Astrocyte (in vitro differentiated cells and primary cell): ENCODE measurements at regions not wholly inside any gene's neighbourhood (a gene's known extent, or its start where the extent isn't known, plus 50 kb on each side); places are given as distances from the start of the nearest gene placed in this dataset.

Source experiments
- DNase-seq: peaks from one replicate; pipeline ENCODE4 v3.0.0-alpha.2; 2010; ENCODE audit warnings: low read depth
- FAIRE-seq: peaks from 2 replicates; lab custom pipeline; 2011; peaks lifted over from hg19 to GRCh38; lab: Jason Lieb, UNC
- H2AFZ ChIP-seq: 2 replicates; pipeline ENCODE4 v1.6.0; 2012; ENCODE audit warnings: low read depth, low read length, inconsistent platforms
- H3K27ac ChIP-seq: 2 replicates; pipeline ENCODE4 v1.5.1; 2011; ENCODE audit warnings: low read depth, low read length, inconsistent platforms
- H3K27me3 ChIP-seq: 2 replicates; pipeline ENCODE4 v1.6.0; 2011; ENCODE audit warnings: low read length, inconsistent platforms; ENCODE audit not compliant: insufficient read depth
- H3K36me3 ChIP-seq: 2 replicates; pipeline ENCODE4 v1.5.1; 2011; ENCODE audit warnings: low read length, inconsistent platforms; ENCODE audit not compliant: insufficient read depth
- H3K4me1 ChIP-seq: 2 replicates; pipeline ENCODE4 v1.5.1; 2011; ENCODE audit warnings: low read length, inconsistent platforms; ENCODE audit not compliant: insufficient read depth
- H3K4me2 ChIP-seq: 2 replicates; pipeline ENCODE4 v1.6.0; 2012; ENCODE audit warnings: low read length, inconsistent platforms
- H3K4me3 ChIP-seq: 2 replicates; pipeline ENCODE4 v1.5.1; 2011; ENCODE audit warnings: low read depth, mild to moderate bottlenecking, low read length, inconsistent platforms; ENCODE audit not compliant: insufficient read depth
- H3K79me2 ChIP-seq: 2 replicates; pipeline ENCODE4 v1.6.0; 2012; ENCODE audit warnings: mild to moderate bottlenecking, low read length, inconsistent platforms; ENCODE audit not compliant: insufficient read depth
- H3K9ac ChIP-seq: 2 replicates; pipeline ENCODE4 v1.6.0; 2012; ENCODE audit warnings: mild to moderate bottlenecking, low read length, inconsistent platforms
- H3K9me3 ChIP-seq: 2 replicates; pipeline ENCODE4 v1.5.1; 2012; ENCODE audit warnings: low read depth, mild to moderate bottlenecking, low read length, inconsistent platforms; ENCODE audit not compliant: insufficient read depth
- H4K20me1 ChIP-seq: 2 replicates; pipeline ENCODE4 v1.6.0; 2012; ENCODE audit warnings: low read length, inconsistent platforms; ENCODE audit not compliant: insufficient read depth
- H3K27ac Mint-ChIP-seq: one replicate; pipeline ENCODE4 v1.8.0; 2021; ENCODE audit warnings: mild to moderate bottlenecking, mixed read lengths; ENCODE audit not compliant: unreplicated experiment
- H3K27me3 Mint-ChIP-seq: one replicate; pipeline ENCODE4 v1.8.0; 2021; ENCODE audit warnings: low read depth, mixed read lengths; ENCODE audit not compliant: unreplicated experiment
- H3K36me3 Mint-ChIP-seq: one replicate; pipeline ENCODE4 v1.8.0; 2021; ENCODE audit warnings: low read depth, mixed read lengths; ENCODE audit not compliant: unreplicated experiment
- H3K4me1 Mint-ChIP-seq: one replicate; pipeline ENCODE4 v1.8.0; 2021; ENCODE audit warnings: low read depth, mixed read lengths; ENCODE audit not compliant: unreplicated experiment
- H3K4me3 Mint-ChIP-seq: one replicate; pipeline ENCODE4 v1.8.0; 2021; ENCODE audit warnings: mild to moderate bottlenecking, moderate library complexity, mixed read lengths; ENCODE audit not compliant: unreplicated experiment
- H3K9me3 Mint-ChIP-seq: one replicate; pipeline ENCODE4 v1.8.0; 2021; ENCODE audit warnings: mild to moderate bottlenecking, mixed read lengths; ENCODE audit not compliant: unreplicated experiment
- CTCF ChIP-seq: IDR thresholded peaks from 2 replicates; pipeline ENCODE4 v1.5.1; 2011; ENCODE audit warnings: low read depth, mild to moderate bottlenecking, inconsistent platforms, low read length, moderate library complexity; ENCODE audit not compliant: insufficient read depth
- EZH2 ChIP-seq: IDR thresholded peaks from 2 replicates; pipeline ENCODE4 v1.6.1; 2012; ENCODE audit warnings: mild to moderate bottlenecking, low read length, inconsistent platforms; ENCODE audit not compliant: insufficient read depth

DNA sequence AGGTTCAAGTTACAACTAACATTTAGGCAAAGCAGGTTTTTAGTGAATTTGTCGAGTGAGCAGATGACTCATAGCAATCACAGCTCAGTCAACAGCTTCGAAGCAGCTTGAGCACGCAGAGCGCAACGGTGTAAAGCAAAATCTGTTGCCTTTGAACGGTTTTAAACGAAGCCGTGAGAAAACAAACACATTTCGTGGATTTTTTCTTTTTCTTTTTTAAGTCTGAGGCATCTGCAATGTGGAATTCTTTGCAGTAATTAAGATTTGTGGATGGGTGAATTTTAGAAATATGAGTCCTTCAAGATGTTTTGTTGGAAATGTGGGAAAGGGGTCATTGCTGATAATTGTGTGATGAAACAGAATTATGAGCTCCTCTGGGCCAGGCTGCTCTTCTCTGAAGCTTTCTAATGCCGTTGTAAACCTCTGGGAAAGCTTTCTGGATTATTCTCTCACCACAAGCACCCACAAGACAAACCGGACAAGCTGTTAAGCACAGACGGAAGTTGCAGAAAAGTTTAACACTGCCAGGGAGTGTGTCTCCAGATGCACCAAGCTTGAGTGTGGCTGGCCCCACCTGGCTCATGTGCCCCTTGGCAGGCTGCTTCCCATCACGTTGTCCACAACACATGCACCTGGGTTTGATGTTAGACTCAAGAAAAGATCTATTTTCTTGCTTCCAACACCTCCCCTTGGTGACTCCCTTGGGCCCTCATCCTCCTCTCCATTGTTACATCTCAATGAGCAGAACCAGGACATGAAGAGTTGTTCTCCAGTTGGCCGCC, 224.7 kb downstream of the ACKR3 start:
- Histone ChIP-seq H3K9me3 (peaks cover 2% of the 10 kb centered on the region), H3K9ac (no peak overlapping the region), H3K4me1 (no peaks in the 10 kb centered on the region), H3K27me3 (peaks cover 13% of the 10 kb centered on the region), H3K4me2 (no peak overlapping the region), H3K4me3 (no peak overlapping the region), H3K79me2 (no peaks in the 10 kb centered on the region), H2AFZ (no peak overlapping the region), H3K36me3 (no peaks in the 10 kb centered on the region), H3K27ac (no peak overlapping the region), H4K20me1 (no peaks in the 10 kb centered on the region)
- FAIRE-seq (no peak), DNase-seq (no peak)
- H3K4me1 Mint-ChIP-seq, result peaks cover 9% of the 10 kb centered on the region
- H3K27ac Mint-ChIP-seq, result no peak overlapping the region
- H3K27me3 Mint-ChIP-seq, result peaks cover 13% of the 10 kb centered on the region
- H3K4me3 Mint-ChIP-seq, result no peak overlapping the region
- TF ChIP-seq EZH2 (no peak), CTCF (no peak)
- peaks cover 10% of the 10 kb centered on the region for H3K9me3 Mint-ChIP-seq
- no peaks in the 10 kb centered on the region for H3K36me3 Mint-ChIP-seq

GRCh38 chr2:236795169-236795860, 225.7 kb downstream of the ACKR3 start:
- DNase-seq, result no peak

More at GRCh38 chr2:236795169-236795860, 225.7 kb downstream of the ACKR3 start:
- Mint-ChIP-seq H3K4me1 (peaks cover 9% of the 10 kb centered on the region), H3K9me3 (peaks cover 10% of the 10 kb centered on the region), H3K27me3 (peaks cover 11% of the 10 kb centered on the region), H3K27ac (no peak overlapping the region), H3K36me3 (no peaks in the 10 kb centered on the region), H3K4me3 (no peak overlapping the region)
- Histone ChIP-seq H4K20me1 (no peaks in the 10 kb centered on the region), H3K27ac (no peak overlapping the region), H3K36me3 (peaks cover 2% of the 10 kb centered on the region), H3K27me3 (peaks cover 9% of the 10 kb centered on the region), H3K9ac (no peak overlapping the region), H3K4me1 (no peaks in the 10 kb centered on the region), H3K4me3 (no peak overlapping the region), H3K79me2 (no peaks in the 10 kb centered on the region), H3K4me2 (no peak overlapping the region), H2AFZ (no peak overlapping the region), H3K9me3 (peaks cover 2% of the 10 kb centered on the region)
- TF ChIP-seq CTCF, result no peak
- no peak for TF ChIP-seq EZH2
- no peak for FAIRE-seq
